Nephron (organoid): ENCODE measurements at regions not wholly inside any gene's neighbourhood (a gene's known extent, or its start where the extent isn't known, plus 50 kb on each side); places are given as distances from the start of the nearest gene placed in this dataset.

Experiments used
- H3K27ac Mint-ChIP-seq, 3 experiments: 2 replicates each; pipeline ENCODE4 v1.8.0; 2020; ENCODE audit warnings: mixed read lengths in 3 of 3, mild to moderate bottlenecking in 2 of 3, moderate library complexity in 1 of 3
- H3K27me3 Mint-ChIP-seq: 2 replicates; pipeline ENCODE4 v1.8.0; 2021; ENCODE audit warnings: low read depth, mild to moderate bottlenecking, moderate library complexity, mixed read lengths
- H3K36me3 Mint-ChIP-seq: 2 replicates; pipeline ENCODE4 v1.8.0; 2020; ENCODE audit warnings: low read depth, mixed read lengths
- H3K4me1 Mint-ChIP-seq: 2 replicates; pipeline ENCODE4 v1.8.0; 2020; ENCODE audit warnings: mixed read lengths
- H3K4me3 Mint-ChIP-seq, 3 experiments: 2 replicates each; pipeline ENCODE4 v1.8.0; 2020; ENCODE audit warnings: mild to moderate bottlenecking in 3 of 3, mixed read lengths in 3 of 3, moderate library complexity in 2 of 3
- H3K9me3 Mint-ChIP-seq: 2 replicates; pipeline ENCODE4 v1.8.0; 2020; ENCODE audit warnings: mixed read lengths
- CTCF ChIP-seq, 3 experiments: fragments of 200-600 bp; sonication (generic); IDR thresholded peaks; one replicate each; pipeline ENCODE4 v1.5.0; 2021; ENCODE audit warnings: antibody characterized with exemption in 3 of 3; ENCODE audit not compliant: unreplicated experiment in 3 of 3

GRCh38 chr12:20050221-20050620, 318.1 kb upstream of the PDE3A start:
- H3K4me1 Mint-ChIP-seq: peaks cover 11% of the 10 kb centered on the region
- H3K36me3 Mint-ChIP-seq: no peaks in the 10 kb centered on the region
- H3K27ac Mint-ChIP-seq: no peak overlapping the region
- TF ChIP-seq CTCF (IDR thresholded peaks at IDR 0.05; ENCODE audit: unreplicated experiment in 3 of 3): no peak
- no peak overlapping the region for H3K4me3 Mint-ChIP-seq
- peaks cover 3% of the 10 kb centered on the region for H3K27me3 Mint-ChIP-seq
- no peaks in the 10 kb centered on the region for H3K9me3 Mint-ChIP-seq

- peaks cover 11% of the 10 kb centered on the region for H3K4me1 Mint-ChIP-seq
- H3K27ac Mint-ChIP-seq: peak overlapping the region in 1 of 3 experiments; percentile 34
- no peak overlapping the region for H3K4me3 Mint-ChIP-seq
- no peak for TF ChIP-seq CTCF (IDR thresholded peaks at IDR 0.05; ENCODE audit: unreplicated experiment in 3 of 3)
- peaks cover 2% of the 10 kb centered on the region for H3K9me3 Mint-ChIP-seq
- H3K27me3 Mint-ChIP-seq: peaks cover 3% of the 10 kb centered on the region
- no peaks in the 10 kb centered on the region for H3K36me3 Mint-ChIP-seq
Observed at GRCh38 chr12:20053782-20054181, 314.6 kb upstream of the PDE3A start.

GRCh38 chr12:20055856-20056255, 312.5 kb upstream of the PDE3A start:
- H3K4me3 Mint-ChIP-seq: no peak overlapping the region
- peaks cover 3% of the 10 kb centered on the region for H3K27me3 Mint-ChIP-seq
- peaks cover 11% of the 10 kb centered on the region for H3K4me1 Mint-ChIP-seq
- H3K27ac Mint-ChIP-seq: no peak overlapping the region
- TF ChIP-seq CTCF (IDR thresholded peaks at IDR 0.05; ENCODE audit: unreplicated experiment in 3 of 3): no peak
- peaks cover 3% of the 10 kb centered on the region for H3K36me3 Mint-ChIP-seq
- peaks cover 8% of the 10 kb centered on the region for H3K9me3 Mint-ChIP-seq

GRCh38 chr12:20057398-20057797, 310.9 kb upstream of the PDE3A start:
- H3K36me3 Mint-ChIP-seq: peaks cover 7% of the 10 kb centered on the region
- no peak overlapping the region for H3K4me3 Mint-ChIP-seq
- no peak for TF ChIP-seq CTCF (IDR thresholded peaks at IDR 0.05; ENCODE audit: unreplicated experiment in 3 of 3)

GRCh38 chr12:20063116-20063515, 305.2 kb upstream of the PDE3A start:
- TF ChIP-seq CTCF (IDR thresholded peaks at IDR 0.05; ENCODE audit: unreplicated experiment in 3 of 3): no peak
- peaks cover 7% of the 10 kb centered on the region for H3K36me3 Mint-ChIP-seq
- no peak overlapping the region for H3K27ac Mint-ChIP-seq
- H3K9me3 Mint-ChIP-seq: peaks cover 24% of the 10 kb centered on the region
- H3K4me1 Mint-ChIP-seq: peaks cover 6% of the 10 kb centered on the region
- H3K4me3 Mint-ChIP-seq: no peak overlapping the region
- peaks cover 7% of the 10 kb centered on the region for H3K27me3 Mint-ChIP-seq

More at GRCh38 chr12:20057398-20057797, 310.9 kb upstream of the PDE3A start:
- H3K27ac Mint-ChIP-seq: no peak overlapping the region
- peaks cover 7% of the 10 kb centered on the region for H3K27me3 Mint-ChIP-seq
- peaks cover 11% of the 10 kb centered on the region for H3K4me1 Mint-ChIP-seq
- peaks cover 14% of the 10 kb centered on the region for H3K9me3 Mint-ChIP-seq

GRCh38 chr12:20077618-20078017, 290.7 kb upstream of the PDE3A start:
- no peaks in the 10 kb centered on the region for H3K4me1 Mint-ChIP-seq
- no peak overlapping the region for H3K27ac Mint-ChIP-seq
- no peaks in the 10 kb centered on the region for H3K9me3 Mint-ChIP-seq
- TF ChIP-seq CTCF (IDR thresholded peaks at IDR 0.05; ENCODE audit: unreplicated experiment in 3 of 3): no peak
- H3K27me3 Mint-ChIP-seq: no peaks in the 10 kb centered on the region
- H3K4me3 Mint-ChIP-seq: no peak overlapping the region
- H3K36me3 Mint-ChIP-seq: no peaks in the 10 kb centered on the region
